ENCODE measurements at regions not wholly inside any gene's neighbourhood (a gene's known extent, or its start where the extent isn't known, plus 50 kb on each side); places are given as distances from the start of the nearest gene placed in this dataset.

GRCh38 chr2:45301307-45302277, 292.3 kb upstream of the SIX2 start:
- DNase-seq (ENCODE audit: low read depth in 2 of 2), result peak; percentile 68 to 95

DNA sequence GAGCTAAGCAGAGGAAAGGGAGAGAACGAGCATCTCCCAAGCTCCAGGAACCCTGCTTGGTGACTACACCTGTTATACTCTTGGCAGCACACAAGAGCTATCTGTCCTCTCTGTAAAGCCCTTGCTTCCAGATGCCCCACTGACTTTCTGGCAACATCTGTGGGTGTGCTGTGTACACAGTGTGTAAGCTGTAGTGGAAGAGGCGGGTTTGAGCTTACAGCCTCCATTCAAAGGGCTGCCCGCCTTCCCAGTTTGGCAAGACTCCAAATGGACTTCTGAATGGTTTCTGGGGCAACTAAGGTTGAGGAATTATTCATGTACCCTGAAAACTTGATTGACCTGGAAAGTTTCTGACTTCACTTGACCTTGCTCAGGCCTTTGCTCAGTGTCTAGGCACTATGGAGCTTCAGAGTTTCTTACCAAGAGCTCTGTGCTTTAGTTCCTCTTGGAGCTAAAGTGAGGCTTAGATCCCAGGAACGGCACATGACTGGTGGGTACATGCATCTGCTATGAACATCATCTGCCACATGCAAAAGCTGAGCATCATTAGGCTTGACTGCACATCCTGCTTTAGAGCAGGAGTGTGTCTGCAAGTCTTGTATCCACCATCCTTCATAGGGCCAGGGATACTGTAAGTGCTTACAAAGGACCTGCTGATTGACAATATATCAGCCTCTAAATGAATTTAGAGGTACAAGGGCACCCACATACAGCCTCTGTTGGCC, 290.9 kb upstream of the SIX2 start:
- peak in 1 of 2 donors; percentile 39 for DNase-seq (ENCODE audit: low read depth in 2 of 2)

DNA sequence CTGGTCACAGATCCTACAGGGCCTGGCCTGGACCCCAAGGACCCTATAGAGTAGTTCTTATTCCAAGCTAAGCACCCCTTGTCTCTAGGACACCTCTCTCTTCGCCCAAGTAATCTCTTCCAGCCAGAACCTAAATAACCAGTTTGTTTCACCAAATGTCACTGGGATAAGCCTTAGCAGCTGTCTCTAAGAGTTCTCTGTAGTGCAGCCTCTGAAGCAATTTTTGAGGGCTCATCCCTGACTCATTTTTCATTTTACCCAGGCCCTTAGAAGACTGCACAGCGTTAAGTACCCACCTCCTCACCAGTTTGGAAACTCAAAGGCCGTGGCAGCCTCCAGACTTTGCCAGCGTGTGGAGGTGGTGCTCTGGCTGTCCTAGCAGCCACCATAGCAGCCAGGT, 290.1 kb upstream of the SIX2 start:
- no peak for DNase-seq (ENCODE audit: low read depth in 2 of 2)

DNA sequence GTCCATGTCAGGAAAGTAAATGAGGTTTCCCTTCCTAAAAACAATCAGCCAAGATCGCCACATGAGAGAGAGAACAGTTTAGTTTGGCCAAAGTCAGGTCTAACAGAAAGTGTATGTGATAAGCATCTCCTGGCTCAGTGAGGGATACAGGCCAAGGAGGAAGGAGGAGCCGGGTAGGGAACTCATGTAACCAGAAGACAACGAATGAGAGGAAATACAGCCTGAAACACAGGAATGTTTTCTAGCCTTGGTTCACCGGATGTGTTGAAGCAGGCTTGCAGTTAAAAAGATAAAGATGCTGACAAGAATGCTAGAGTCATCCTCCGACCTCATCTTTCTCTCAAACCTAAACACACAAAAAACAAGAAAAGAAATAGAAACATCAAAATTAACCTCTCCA, 283.9 kb upstream of the SIX2 start:
- DNase-seq (ENCODE audit: low read depth in 2 of 2), result peak in 1 of 2 donors; percentile 56

DNA sequence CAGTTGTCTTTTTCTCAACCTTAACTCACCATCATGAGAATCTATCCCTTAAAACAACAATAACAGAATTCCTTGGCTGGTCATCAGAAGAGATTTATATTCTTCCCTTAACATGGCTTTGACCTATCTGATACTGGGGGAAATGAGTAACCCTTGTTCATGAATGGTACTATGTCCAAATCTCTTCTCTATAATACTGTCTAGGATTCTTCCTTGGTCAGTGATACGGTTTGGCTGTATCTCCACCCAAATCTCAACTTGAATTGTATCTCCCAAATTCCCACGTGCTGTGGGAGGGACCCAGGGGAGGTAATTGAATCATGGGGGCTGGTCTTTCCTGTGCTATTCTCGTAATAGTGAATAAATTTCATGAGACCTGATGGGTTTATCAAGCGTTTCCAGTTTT, 282.0 kb upstream of the SIX2 start:
- peak in 1 of 2 donors; percentile 82 for DNase-seq (ENCODE audit: low read depth in 2 of 2)

DNA sequence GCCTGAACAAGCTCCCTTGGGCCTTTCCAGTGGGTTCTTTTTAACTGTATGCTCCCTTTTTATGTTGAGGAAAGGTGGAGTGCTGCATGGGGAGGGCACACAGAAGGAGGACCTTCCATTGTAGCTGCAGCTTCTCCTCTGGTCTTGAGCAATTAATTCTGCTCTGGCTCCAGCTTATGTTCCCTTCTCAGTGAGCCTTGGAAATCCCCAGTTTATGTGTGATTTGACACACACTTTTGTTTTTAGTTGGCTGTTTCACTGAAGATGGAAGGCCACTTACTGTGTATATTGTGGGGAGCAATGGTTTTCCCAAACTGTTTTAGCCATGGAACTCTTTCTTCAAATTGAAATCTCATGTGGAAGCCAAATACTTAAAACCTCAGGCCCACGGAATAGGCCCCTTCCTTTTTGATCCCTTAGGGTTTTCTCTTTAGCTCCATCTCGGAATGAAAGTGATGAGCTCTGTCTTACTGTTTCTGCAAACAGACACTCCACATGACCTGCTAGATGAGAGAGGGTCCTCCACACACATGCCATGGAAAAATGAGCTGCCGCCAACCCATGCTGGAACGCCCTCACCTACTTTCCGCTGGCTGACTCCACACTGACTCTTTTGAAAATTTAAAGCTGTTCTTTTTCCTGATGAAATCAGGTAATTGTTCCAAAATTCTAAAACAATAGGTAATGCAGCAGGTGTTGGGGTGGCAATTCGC, 280.9 kb upstream of the SIX2 start:
- peak in 1 of 2 donors; percentile 52 for DNase-seq (ENCODE audit: low read depth in 2 of 2)

DNA sequence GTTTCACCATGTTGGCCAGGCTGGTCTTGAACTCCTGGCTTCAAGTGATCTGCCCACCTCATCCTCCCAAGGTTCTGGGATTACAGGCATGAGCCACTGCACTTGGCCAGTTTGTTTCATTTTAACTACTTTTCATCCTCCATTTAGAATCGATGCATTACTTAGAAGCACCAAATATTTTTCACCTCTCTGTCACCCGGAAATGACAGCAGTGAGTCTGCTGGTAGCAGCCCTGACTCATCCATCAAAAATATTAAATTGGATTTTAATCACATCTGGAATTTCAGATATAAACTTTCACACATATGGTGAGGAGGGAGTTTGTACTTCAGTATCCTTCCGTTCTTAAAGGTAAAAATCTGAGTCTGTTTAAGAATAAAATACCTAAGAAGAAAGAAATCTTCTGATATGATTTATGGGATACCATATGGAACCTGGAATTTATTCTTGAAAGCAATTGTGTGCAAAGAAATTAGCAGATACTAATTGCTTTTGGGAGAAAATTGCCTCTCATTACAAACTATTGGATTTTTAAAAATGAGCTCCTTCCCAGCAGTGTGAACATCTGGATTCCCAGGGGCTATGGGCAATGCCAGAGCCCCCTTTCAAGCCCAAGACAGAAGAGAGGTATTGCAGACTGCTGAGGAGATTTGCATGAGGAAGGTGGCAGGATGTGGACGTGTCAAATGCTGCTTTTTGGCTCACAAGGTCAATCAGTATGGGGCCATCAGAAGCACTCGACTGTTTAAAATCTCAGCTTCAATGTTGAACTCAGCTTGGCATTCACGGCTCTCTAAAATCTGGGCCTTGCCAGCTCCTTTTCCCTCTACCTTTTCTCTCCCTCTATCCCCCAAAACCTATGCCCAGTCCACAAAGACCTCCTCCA, 279.5 kb upstream of the SIX2 start:
- DNase-seq (ENCODE audit: low read depth in 2 of 2), result peak; percentile 65 to 90

DNA sequence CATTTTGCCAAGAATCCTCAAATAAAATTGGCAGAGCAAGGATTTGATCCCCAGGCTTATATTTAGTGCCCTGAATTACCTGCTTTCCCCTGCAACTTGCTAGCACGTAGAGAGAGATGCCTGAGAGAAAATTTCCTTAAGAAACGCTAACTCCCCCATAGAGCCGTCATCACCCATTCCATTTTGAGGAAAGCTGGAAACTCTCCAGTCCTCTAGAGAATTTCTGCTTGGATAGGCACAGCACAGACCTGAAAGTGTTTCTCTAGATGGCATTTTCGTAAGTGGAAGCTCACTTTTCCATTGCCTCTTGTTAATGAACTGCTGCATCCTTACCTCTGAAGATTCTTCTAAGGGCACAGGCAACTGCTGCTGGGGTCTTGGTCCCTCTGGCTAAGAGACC, 277.8 kb upstream of the SIX2 start:
- no peak for DNase-seq (ENCODE audit: low read depth in 2 of 2)

DNA sequence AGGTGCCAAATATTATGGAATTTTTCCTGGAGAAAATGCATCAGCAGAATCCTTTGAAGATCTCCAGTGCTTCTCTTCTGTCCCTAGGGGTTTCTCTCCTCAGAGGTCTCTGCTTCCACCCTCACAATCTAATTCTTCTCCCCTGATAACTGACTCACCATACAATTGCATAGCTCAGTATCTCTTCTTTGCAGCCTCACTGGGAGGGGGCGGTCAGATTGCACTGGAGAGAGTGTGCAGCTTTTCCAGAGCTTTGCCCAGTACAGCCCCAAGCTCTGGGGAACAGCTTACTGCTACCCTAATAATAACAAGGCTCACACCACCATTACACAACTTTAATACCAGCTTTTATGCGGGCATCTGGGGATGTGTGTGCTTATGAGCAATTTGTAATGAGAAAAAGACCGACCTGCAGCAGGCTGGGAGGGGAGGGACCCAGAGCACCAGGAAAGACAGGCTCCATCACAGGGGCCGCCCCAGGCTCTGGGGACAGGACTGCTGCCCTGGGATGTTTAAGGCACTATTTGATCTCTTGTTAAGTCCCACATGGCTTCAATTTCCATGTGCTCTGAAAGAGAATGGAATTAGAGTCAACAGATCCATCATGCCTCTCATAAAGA, 276.6 kb upstream of the SIX2 start:
- no peak for DNase-seq (ENCODE audit: low read depth in 2 of 2)

DNA sequence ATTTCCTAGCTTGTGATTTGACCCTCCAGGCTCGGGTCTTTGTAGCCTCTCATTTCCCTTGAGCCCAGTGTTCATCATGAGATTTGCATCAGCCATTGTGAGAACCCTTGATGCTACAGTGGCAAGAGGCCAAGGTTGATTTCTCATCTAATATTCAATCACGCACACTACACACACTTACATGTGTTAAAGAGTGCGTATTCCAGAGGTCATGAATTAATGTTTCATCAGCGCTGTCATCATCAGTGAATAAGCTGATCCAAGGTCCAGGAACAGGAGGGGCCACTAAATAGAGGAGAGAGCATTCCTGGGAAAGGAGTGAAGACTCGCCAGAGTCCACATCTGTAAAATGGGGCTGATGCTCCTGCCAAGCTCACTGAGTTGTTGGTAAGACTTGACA, 276.1 kb upstream of the SIX2 start:
- DNase-seq (ENCODE audit: low read depth in 2 of 2), result no peak

DNA sequence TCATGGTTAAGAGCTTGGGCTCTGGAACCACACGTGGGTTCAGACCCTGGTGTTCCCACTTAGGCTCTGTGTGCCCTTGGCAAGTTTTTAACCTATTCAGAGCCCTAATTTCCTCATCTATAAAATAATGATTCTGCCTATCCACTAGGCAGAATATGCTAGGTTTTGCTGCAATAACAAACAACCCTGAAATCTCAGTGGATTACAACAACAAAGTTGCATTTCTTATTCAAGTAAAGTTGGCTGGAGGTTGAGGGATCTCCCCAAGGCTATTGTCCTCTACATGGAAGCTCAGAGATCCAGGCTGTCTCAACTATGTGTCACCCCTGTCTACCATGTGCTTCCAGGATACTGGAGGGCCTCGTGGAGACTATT, 275.4 kb upstream of the SIX2 start:
- no peak for DNase-seq (ENCODE audit: low read depth in 2 of 2)

DNA sequence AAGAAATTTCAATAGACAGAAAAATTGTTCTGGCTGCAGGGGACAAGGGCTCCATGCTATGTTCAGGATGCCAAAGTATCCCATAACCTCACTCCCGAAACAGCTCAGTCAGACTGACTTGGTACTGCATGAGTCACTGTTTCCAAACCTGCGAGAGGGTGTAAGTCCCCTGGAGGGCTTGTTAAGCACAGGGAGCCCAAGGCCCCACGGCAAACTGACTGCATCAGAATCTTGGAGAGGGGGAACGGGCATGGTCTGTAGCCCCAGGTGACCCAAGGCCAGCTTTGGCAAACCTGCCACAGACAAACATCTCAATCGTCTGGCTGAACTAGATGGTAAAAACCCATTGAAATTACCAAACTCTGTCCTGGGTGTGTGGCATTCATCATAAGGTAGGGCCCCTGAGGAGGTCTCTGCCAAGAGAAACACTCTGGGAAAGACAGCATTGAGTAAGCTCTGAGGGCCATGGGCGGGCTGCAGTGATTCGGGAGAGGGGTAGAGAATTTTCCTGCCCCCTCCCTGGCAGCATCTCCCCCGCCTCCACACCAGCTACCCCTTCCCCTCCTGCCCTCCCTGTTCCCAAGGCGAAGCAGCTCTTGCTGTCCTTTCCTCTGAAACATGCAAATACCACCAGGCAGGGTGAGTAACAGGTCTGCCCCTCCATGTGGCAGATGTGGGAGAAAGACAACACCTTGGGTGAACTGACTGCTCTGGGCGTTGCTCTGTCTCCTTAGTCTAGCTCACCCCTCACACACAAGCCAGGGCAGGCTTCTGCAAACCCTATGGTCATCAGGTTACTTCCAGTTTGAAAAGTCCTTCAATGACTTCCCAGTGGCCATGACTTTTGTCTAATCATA, 274.7 kb upstream of the SIX2 start:
- DNase-seq (ENCODE audit: low read depth in 2 of 2), result peak; percentile 42 to 59

DNA sequence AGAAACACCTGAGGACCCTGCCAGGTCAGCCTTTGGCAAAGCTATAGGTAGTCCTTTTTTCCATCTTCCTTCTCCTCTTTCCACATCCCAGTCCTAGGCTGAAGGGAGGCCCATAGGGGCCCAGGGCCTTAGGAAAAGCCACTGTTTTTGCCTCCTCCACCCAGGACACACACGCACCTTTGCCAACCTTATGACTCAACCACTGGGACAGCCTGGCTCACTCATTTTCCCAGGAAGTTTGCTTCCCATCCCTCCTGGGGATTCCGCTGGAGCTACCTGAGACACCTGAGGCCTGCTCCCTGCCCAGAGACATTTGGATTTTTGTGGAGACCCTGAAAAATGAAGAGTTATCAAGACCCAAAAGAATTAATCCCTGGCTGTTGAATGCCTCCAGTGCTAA, 273.4 kb upstream of the SIX2 start:
- DNase-seq (ENCODE audit: low read depth in 2 of 2), result no peak

DNA sequence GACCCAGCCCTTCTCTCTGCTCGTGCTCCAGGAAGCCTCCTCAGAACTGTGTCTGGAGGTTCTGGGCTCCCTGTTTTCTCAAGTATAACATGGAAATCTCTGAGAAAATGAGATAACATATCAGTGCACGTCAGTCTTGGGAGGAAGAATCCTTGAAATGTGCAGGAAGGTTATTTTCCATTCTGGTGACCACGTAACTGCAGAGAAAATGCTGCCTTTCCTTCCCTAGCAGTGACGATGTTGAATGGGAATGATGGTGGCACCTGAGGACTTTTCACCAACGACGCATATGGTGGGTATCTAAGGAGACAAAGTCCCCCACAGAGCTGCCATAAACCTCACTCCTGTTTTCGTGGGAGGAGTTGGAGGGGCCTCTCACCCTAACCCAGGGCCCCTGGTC, 272.1 kb upstream of the SIX2 start:
- no peak for DNase-seq (ENCODE audit: low read depth in 2 of 2)

DNA sequence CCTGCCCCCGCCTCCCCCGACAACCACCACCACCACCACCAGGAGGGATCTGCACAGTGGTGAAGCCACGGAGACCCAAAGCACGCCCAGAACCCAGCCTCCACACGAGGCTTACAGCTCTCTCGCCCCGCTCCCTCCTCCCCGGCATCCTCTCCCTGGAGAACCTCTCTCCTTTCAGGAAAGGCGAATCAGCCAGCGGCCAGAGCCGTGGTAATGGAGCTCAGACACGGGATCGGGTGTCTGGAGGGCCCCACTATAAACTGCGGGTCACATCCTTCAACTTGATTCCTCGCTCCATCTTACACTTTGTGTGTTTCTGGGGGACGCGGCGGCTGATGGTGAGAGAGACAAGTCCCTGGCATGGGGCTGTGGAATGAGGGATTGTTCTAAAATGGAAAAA, 271.5 kb upstream of the SIX2 start:
- DNase-seq (ENCODE audit: low read depth in 2 of 2), result no peak

DNA sequence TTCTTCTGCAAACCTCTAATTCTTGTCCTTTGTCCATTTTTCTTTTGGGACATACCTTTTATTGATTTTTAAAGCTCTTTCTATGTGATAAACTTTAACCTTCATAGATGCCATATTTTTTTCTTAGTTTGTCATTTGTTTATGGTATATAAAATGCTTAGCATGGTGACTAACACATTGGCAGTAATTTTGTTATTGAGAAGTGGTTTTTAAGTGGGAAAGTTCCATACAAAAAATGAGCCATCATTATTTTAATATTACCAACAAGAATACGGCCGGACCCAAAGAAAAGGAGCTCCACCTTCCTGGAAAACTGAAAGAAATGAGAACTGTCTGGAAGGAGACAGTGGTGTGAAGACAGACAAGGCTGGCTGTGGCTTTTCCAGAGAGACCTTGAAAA, 270.1 kb upstream of the SIX2 start:
- no peak for DNase-seq (ENCODE audit: low read depth in 2 of 2)

DNA sequence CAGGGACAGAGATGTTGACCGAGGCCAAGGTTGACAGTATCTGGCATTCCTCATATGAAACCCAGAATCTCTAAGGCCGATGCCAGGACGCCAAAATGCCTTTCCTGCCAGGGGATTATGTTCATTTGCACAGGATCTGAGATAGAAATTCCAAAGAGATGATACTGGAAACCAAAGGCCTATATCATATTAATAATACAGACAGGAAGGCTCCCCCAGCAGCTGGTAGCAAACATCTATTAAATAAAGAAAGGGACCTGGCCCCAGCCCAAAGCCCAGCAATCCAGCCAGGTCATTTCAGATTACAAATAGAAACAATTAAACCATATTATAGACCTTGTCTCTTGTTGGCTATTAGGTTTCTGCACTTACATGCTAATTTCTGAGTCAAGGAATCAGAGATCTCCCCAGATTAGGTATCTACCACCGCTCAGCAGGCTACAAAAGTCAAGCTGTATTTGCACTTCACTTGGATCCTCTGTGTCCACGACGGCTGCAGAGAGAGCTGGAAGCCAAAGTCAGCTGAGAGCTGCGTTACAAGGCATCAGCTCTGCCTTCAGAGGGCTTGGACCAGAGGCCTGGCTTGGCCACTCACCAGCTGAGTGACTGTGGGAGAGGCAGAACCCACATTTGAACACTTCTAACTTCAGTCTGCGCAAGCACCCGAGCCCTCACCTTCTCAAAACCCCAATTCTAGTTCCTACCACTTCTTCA, 269.3 kb upstream of the SIX2 start:
- DNase-seq (ENCODE audit: low read depth in 2 of 2), result peak in 1 of 2 donors; percentile 63

DNA sequence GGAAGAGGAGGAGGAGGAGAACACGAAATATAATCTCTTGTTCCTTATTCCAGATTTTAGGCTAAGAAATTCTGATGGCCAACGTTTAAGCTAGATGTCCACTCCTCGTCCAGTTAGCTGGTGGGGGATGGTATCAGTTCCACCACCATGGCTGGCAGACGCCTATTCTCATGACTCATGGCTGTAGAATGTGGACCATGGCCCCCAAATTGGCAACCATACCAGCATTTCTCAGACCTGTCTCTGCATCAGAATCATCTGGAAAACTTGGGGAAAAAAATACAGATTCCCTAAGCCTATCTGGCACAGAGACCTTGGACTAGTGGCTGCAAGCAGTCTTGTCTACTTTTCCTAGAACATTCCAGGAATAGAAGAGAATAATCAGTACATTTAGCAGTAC, 267.7 kb upstream of the SIX2 start:
- DNase-seq (ENCODE audit: low read depth in 2 of 2), result peak; percentile 24 to 58

DNA sequence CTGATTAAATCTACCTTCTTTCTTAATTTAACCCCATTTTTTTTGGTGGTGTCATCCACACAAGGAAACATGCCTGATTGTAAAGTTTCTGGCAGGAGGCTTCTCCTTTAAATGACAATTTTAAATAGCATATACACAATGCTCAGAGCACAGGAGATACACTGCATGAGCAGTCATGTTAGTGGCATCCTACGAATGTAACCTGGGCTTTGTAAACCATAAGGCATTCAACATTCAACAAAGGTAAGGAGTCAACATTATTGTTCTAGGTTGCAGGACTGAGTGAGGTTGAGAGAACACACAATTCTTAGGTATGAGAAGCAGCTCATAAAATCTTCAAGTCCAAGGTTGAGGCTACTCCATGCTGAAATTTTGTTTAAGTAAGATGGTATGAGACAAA, 266.6 kb upstream of the SIX2 start:
- DNase-seq (ENCODE audit: low read depth in 2 of 2), result no peak
